ENCODE measurements at regions not wholly inside any gene's neighbourhood (a gene's known extent, or its start where the extent isn't known, plus 50 kb on each side); places are given as distances from the start of the nearest gene placed in this dataset.

- H3K36me3 ChIP-seq, result no peaks in the 10 kb centered on the region
- no peaks in the 10 kb centered on the region for H3K27me3 ChIP-seq
- H3K4me1 ChIP-seq, result no peaks in the 10 kb centered on the region
- H3K9me3 ChIP-seq, result no peaks in the 10 kb centered on the region
- intact Hi-C loops (cut with DNase I; ENCODE audit: low total_unique reads), result no loop called here
- no peak for DNase-seq
- H3K27ac ChIP-seq, result no peak overlapping the region
- no peak for TF ChIP-seq POLR2A (IDR thresholded peaks at IDR 0.05)
- no peak for TF ChIP-seq EP300 (IDR thresholded peaks at IDR 0.05; ENCODE audit: low read depth)
- no peak for TF ChIP-seq POLR2AphosphoS5 (IDR thresholded peaks at IDR 0.05)
- TF ChIP-seq CTCF (IDR thresholded peaks at IDR 0.05), result no peak
- 79% methylated on average over 3 of the region's 3 CpGs; no CpG with 5 or more reads in 1 of the 2 donors for WGBS, 2 donors (ENCODE audit: low coverage in 1 of 2)
- no peak overlapping the region for H3K4me3 ChIP-seq
- in situ Hi-C loops (cut with MboI; ENCODE audit: low pct_ligation_motif_present in 1 of 4, low pct_unique_long_range_greater_than_20kb in 1 of 4, low sequenced_read_pairs in 3 of 4), result no loop called here
Measured at GRCh38 chrX:76014321-76014720, 158.5 kb upstream of the PBDC1 start.

- no peaks in the 10 kb centered on the region for H3K27me3 ChIP-seq
- no peak overlapping the region for H3K4me3 ChIP-seq
- in situ Hi-C loops (cut with MboI; ENCODE audit: low pct_ligation_motif_present in 1 of 4, low pct_unique_long_range_greater_than_20kb in 1 of 4, low sequenced_read_pairs in 3 of 4) (no loop called here), intact Hi-C loops (cut with DNase I; ENCODE audit: low total_unique reads) (no loop called here)
- H3K9me3 ChIP-seq, result no peaks in the 10 kb centered on the region
- no peaks in the 10 kb centered on the region for H3K4me1 ChIP-seq
- TF ChIP-seq POLR2A (IDR thresholded peaks at IDR 0.05), result no peak
- no peak for TF ChIP-seq CTCF (IDR thresholded peaks at IDR 0.05)
- TF ChIP-seq EP300 (IDR thresholded peaks at IDR 0.05; ENCODE audit: low read depth), result no peak
- no peak for TF ChIP-seq POLR2AphosphoS5 (IDR thresholded peaks at IDR 0.05)
- no peaks in the 10 kb centered on the region for H3K36me3 ChIP-seq
- DNase-seq, result no peak
- WGBS, 2 donors (ENCODE audit: low coverage in 1 of 2), result 87% methylated on average over 7 of the region's 7 CpGs; no CpG with 5 or more reads in 1 of the 2 donors
- H3K27ac ChIP-seq, result no peak overlapping the region
Measured at GRCh38 chrX:76026292-76026691, 146.6 kb upstream of the PBDC1 start.

GRCh38 chrX:76026751-76027150, 146.1 kb upstream of the PBDC1 start:
- Histone ChIP-seq H3K36me3 (no peaks in the 10 kb centered on the region), H3K4me1 (no peaks in the 10 kb centered on the region), H3K9me3 (no peaks in the 10 kb centered on the region), H3K27me3 (no peaks in the 10 kb centered on the region), H3K4me3 (no peak overlapping the region), H3K27ac (no peak overlapping the region)
- WGBS, 2 donors (ENCODE audit: low coverage in 1 of 2), result 90% methylated on average over 3 of the region's 3 CpGs; no CpG with 5 or more reads in 1 of the 2 donors
- in situ Hi-C loops (cut with MboI; ENCODE audit: low pct_ligation_motif_present in 1 of 4, low pct_unique_long_range_greater_than_20kb in 1 of 4, low sequenced_read_pairs in 3 of 4) (no loop called here), intact Hi-C loops (cut with DNase I; ENCODE audit: low total_unique reads) (no loop called here)
- TF ChIP-seq CTCF (IDR thresholded peaks at IDR 0.05), result no peak
- TF ChIP-seq POLR2A (IDR thresholded peaks at IDR 0.05), result no peak
- no peak for TF ChIP-seq POLR2AphosphoS5 (IDR thresholded peaks at IDR 0.05)
- no peak for TF ChIP-seq EP300 (IDR thresholded peaks at IDR 0.05; ENCODE audit: low read depth)
- DNase-seq, result no peak

GRCh38 chrX:76029385-76029784, 143.5 kb upstream of the PBDC1 start:
- no peak overlapping the region for H3K4me3 ChIP-seq
- intact Hi-C loops (cut with DNase I; ENCODE audit: low total_unique reads), result no loop called here
- H3K27ac ChIP-seq, result no peak overlapping the region
- no peak for TF ChIP-seq CTCF (IDR thresholded peaks at IDR 0.05)
- no peaks in the 10 kb centered on the region for H3K4me1 ChIP-seq
- H3K36me3 ChIP-seq, result no peaks in the 10 kb centered on the region
- 88% methylated on average over 25 of the region's 27 CpGs; no CpG with 5 or more reads in 1 of the 2 donors for WGBS, 2 donors (ENCODE audit: low coverage in 1 of 2)
- no peak for DNase-seq
- H3K27me3 ChIP-seq, result no peaks in the 10 kb centered on the region
- in situ Hi-C loops (cut with MboI; ENCODE audit: low pct_ligation_motif_present in 1 of 4, low pct_unique_long_range_greater_than_20kb in 1 of 4, low sequenced_read_pairs in 3 of 4), result no loop called here
- H3K9me3 ChIP-seq, result no peaks in the 10 kb centered on the region

All from transverse colon (tissue), 4 donors.